Right lobe of liver (tissue), 4 donors: ENCODE measurements at regions not wholly inside any gene's neighbourhood (a gene's known extent, or its start where the extent isn't known, plus 50 kb on each side); places are given as distances from the start of the nearest gene placed in this dataset.

Source experiments
- POLR2A ChIP-seq: fragments of 450-650 bp; IDR thresholded peaks from one replicate; pipeline ENCODE4 v1.6.1; 2017; ENCODE audit warnings: antibody characterized with exemption, mild to moderate bottlenecking
- TF ChIP-seq, protein P1 (sequence below), 4 donors: fragments of 200-600 bp in 3 of 4; fragments of 450-650 bp in 1 of 4; IDR thresholded peaks; one replicate each; pipeline versions ENCODE4 v1.5.1 to v1.8.0; 2016 to 2022; ENCODE audit warnings: antibody characterized with exemption in 4 of 4, mild to moderate bottlenecking in 2 of 4
- donor health status: DM: no; HTN: no; CAD: no.
- donor health status: DM: no; HTN: no; CAD: no.
- donor health status: DM: no; HTN: yes; CAD: no.

DNA sequence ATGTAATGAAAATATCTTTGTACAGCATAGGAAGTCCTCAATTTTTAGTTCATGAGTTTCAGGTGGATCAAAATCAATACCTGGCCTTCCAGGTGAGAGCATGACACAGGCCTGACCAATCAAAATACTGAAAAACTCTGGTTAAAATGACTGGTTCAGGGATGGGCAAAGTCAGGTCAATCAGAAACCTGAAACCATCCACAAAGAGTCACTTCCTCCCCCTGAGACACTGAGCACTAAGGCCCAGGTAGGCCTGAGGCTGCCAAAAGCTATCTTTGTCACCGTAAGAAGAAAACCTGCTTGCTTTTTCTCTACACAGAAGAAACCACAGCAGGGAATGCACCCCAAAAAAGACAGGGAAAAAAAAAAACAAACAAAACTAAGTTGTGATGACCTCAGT, 444.8 kb downstream of the TLR4 start:
- TF ChIP-seq, protein P1, sequence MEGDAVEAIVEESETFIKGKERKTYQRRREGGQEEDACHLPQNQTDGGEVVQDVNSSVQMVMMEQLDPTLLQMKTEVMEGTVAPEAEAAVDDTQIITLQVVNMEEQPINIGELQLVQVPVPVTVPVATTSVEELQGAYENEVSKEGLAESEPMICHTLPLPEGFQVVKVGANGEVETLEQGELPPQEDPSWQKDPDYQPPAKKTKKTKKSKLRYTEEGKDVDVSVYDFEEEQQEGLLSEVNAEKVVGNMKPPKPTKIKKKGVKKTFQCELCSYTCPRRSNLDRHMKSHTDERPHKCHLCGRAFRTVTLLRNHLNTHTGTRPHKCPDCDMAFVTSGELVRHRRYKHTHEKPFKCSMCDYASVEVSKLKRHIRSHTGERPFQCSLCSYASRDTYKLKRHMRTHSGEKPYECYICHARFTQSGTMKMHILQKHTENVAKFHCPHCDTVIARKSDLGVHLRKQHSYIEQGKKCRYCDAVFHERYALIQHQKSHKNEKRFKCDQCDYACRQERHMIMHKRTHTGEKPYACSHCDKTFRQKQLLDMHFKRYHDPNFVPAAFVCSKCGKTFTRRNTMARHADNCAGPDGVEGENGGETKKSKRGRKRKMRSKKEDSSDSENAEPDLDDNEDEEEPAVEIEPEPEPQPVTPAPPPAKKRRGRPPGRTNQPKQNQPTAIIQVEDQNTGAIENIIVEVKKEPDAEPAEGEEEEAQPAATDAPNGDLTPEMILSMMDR (IDR thresholded peaks at IDR 0.05) = no peak
- no peak for TF ChIP-seq POLR2A
